ENCODE measurements at regions not wholly inside any gene's neighbourhood (a gene's known extent, or its start where the extent isn't known, plus 50 kb on each side); places are given as distances from the start of the nearest gene placed in this dataset.
"Not testable (repeated sequence)": the region's sequence is repeated elsewhere in the genome, so short reads cannot be mapped to it uniquely, and the experiment has no call there.

DNA sequence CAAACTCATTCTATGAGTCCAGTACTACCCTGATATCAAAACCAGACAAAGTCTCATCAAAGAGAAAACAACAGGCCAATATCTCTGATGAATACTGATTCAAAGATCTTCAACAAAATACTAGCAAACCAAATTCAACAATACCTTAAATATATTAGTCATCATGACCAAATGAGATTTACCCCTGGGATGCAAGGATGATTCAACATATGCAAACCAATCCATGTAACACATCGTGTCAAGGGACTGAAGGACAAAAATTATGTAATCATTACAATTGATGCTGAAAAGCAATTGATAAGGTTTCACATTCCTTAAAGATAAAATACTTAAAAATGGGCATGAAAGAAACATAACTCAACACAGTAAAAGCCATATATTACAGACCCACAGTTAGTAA lies 1476.9 kb downstream of the SI start:
- DNase-seq: no peak

GRCh38 chr3:163587342-163587741 lies 1491.0 kb downstream of the SI start:
- no peak for DNase-seq

GRCh38 chr3:163582967-163583366 lies 1495.3 kb downstream of the SI start:
- no peak for DNase-seq

DNA sequence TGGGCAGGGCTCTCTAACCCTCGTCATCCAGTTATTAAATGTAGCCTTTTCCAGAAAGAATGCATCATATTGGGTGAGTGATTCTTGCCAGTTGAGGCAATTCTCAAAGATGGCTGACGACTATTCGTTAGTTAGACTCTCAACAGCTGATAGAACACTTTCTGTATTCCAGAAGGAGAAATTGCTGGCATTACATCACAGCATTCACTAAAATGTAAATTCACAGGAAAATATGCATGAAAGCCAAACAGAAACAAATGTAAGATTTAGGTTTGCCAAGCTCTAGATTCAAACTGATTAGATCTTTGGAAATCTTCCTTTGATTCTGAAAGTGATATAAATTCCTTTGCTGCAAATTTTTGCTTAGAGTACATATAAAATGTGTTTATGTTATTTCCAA lies 1501.0 kb downstream of the SI start:
- DNase-seq: no peak

GRCh38 chr3:163576314-163576713 lies 1502.0 kb downstream of the SI start:
- no peak for DNase-seq

DNA sequence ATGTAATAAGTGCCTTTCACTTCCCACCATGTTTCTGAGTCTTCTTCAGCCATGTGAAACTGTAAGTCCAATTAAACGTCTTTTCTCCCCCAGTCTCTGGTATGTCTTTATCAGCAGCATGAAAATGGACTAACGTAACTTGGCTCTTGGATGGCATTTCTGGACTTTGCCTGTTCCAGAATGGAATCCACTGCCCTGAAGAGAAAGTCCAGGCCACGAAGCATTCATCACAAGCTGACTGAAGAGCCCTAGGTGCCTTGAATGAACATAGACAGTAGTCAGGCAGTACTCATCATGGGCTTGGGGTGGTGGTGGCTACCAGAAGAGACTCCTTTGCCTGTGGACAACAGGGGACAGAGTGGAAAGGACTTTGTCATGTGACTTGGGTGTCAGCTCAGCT lies 1505.0 kb downstream of the SI start:
- DNase-seq: no peak

DNA sequence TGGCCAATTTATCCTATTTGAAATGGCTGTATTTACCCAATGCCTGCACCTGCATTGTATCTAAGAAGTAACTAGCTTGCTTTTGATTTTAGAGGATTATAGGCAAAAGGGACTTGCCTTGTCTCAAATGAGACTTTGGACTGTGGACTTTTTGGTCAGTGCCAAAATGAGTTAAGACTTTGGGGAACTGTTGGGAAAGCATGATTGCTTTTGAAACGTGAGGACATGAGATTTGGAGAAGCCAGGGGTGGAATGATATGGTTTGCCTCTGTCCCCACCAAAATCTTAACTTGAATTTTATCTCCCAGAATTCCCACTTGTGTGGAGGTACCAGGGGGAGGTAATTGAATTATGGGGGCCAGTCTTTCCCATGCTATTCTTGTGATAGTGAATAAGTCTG lies 1505.4 kb downstream of the SI start:
- DNase-seq: no peak

- no peak for DNase-seq
Observed at GRCh38 chr3:163563485-163563884, 1514.8 kb downstream of the SI start.

- no peak for DNase-seq
Observed at GRCh38 chr3:163562625-163563024, 1515.7 kb downstream of the SI start.

DNA sequence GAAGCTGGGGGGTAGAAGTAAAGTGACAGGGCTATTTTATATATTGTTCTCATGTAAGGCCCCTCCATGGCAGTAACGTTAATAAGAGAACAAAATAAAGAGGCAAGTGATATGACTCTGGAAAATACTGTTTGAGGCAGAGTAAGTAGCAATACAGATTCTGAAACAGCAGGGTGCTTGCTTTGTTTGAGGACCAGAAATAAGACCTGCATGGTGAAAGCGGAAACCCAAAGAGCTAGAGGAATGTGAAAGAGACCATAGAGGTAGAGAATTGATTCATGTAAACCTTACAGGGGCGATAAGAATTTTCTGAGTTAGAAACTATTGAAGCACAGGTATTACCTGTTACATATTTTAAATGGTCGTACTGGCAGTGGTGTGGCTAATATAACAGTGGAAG lies 1517.1 kb downstream of the SI start:
- DNase-seq: no peak

DNA sequence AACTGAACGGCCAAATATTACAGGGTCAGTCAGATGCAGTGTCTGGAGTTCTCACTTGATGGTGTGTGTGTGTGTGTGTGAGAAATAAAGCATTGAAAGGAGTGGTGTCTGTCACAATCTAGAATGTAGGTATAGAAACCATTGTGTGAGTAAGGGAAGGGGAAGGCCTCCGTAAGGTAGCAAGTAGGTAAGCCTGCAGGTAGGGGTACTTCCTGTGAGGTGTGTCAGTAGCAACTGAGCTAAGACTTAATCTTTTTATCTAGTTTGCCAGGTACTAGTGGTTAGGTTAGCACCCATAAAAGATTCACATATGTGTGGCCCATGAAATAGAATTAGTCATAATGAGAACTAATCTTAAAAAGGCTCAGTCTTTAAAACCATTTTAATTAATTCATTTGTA lies 1517.8 kb downstream of the SI start:
- no peak for DNase-seq

GRCh38 chr3:163556813-163557523 lies 1521.3 kb downstream of the SI start:
- no peak for DNase-seq

DNA sequence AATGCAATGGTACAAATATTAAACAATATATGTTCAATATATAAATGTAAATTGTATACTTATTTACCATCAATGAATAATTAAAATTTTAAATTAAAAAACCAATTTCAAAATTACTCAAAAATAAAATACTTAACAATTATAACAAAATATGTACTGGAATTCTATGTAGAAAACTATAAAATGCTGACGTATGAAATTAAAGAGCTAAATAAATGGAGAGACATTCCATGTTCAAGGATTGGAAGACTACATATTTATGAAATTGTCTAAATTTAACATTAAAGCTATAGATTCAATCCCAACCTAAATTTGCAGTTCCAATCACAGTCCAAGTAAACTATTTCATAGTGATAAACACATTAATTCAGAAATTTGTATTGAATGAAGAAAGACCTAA lies 1522.4 kb downstream of the SI start:
- no peak for DNase-seq

GRCh38 chr3:163552659-163552966 lies 1525.7 kb downstream of the SI start:
- no peak for DNase-seq

DNA sequence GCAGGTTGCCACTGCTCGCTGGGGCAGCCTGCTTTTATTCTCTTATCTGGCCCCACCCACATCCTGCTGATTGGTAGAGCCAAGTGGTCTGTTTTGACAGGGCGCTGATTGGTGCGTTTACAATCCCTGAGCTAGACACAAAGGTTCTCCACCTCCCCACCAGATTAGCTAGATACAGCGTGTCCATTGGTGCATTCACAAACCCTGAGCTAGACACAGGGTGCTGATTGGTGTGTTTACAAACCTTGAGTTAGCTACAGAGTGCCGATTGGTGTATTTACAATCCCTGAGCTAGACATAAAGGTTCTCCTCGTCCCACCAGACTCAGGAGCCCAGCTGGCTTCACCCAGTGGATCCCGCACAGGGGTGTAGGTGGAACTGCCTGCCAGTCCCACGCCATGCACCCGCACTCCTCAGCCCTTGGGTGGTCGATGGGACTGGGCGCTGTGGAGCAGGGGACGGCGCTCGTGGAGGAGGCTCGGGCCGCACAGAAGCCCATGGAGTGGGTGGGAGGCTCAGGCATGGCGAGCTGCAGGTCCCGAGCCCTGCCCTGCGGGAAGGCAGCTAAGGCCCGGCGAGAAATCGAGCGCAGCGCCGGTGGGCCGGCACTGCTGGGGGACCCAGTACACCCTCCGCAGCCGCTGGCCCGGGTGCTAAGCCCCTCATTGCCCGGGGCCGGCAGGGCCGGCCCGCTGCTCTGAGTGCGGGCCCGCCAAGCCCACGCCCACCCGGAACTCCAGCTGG lies 1526.2 kb downstream of the SI start:
- DNase-seq: not testable (repeated sequence)

GRCh38 chr3:163548015-163548414 lies 1530.3 kb downstream of the SI start:
- DNase-seq: no peak

DNA sequence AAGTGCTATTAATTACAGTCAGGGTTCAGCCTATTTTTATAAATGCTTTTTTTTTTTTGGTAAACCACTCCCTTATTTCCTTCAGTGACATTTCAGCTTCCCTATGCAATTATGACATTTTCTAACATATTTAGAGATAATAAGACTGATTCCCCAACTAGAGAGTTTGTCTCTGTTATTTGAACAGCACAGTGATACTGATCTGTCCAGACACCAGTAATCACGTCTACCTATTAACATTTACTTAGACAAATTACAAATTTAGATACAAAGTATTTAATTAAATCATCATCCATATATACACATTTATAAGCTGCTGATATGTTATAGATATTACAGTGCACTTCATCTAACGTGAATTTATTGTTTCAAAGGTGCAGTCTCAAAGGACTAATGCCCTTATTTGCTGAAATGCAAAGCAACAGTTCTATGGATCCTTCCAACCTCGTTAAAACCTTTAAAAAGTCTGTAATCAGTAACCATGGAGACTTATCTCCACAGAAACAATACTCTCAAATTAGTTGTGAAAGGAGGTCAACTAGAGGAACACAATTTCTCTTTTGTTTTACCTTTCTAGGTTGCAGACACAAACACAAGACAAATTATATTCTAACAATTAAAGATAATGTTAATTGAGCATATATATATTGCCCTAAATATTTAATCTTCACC lies 1531.1 kb downstream of the SI start:
- no peak for DNase-seq

DNA sequence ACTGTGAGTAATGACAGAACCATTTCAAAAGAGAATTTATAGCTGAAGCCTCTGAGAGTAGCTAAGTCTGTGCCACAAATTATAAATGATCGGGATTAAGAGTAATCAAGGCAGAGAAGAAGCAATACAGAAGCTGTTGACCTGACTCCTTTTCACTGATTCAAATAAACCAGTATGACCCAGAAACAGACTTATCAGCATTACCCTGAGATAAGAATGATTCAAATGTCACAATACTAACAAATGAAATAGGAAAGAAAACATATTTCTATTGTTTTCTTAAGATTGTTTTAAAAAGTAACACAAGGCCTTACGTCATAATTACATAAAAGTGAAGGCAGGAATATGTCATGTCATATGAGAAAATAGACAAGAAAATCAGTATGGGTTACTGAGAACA lies 1534.6 kb downstream of the SI start:
- no peak for DNase-seq

DNA sequence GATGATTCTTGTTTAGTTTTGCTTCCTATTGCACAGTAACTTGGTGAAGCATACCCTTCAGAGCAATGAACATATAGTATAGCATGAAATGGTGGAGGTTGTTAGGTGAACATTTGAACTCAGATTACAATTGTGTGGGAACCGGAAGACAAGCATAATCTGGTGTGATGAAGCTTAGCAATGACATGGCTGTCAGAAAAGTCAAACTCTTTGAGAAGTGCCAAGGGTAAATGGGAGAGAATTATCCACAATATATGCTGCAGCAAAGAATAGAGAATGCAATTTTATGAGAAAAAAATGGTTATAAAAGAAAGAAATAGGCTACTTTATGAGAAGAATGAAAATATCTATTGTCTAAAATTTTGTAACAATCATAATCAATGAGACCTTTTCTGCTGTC lies 1536.7 kb downstream of the SI start:
- DNase-seq: no peak

- no peak for DNase-seq
Observed at GRCh38 chr3:163538387-163538786, 1539.9 kb downstream of the SI start.

DNA sequence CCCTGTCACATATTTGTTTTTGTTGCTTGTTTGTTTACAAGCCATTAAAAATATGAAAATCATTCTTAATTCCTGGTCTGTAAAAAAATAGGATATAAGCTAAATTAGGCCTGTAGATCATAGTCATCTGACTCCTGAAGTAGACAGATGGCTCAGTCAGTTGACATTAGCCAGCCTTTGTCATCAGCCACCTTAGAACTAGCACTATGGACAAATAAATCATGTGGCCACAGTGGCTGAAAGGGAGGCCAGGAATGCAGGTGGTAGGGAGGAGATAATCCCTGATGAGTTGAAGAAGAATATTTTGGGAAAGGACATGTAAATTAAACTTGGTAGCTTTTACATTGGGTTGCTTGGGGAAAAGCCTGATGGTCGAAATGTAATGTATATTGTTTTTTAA lies 1544.9 kb downstream of the SI start:
- no peak for DNase-seq

DNA sequence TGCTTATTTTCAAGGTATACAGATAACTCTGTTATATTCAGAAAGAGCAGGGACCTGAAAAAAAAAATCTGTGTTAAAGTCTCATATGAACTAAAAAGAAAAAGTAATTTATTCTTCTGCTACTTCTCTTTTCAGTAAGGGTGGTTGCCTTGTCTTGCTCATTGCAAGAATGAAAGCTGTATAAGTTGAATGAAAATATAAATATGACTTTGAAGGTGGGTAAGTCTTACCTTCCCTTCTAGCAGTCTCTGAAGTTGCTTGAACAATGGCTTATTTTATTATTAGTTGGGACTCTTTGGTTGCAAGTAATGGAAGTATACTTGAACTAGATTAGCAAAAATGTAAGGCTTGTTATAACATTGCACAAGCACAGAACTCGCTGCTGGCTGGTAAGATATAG lies 1554.9 kb downstream of the SI start:
- no peak for DNase-seq

DNA sequence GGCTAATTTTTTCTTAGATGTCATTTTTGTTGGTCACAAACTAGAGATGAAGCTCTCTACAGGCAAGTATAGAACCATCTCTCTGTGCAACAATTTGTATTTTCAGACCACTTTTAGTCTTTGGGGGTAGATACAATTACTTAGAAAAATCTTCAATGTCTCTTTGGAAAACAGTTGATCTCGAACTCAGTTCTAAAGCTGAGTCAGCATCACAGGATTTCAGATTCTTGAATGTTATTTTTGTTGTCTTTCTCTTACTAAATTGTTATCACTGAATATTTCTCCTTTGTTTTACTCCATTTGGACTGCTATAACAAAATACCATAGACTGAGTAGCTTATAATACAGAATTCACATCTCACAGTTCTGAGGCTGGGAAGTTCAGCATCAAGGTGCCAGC lies 1557.0 kb downstream of the SI start:
- no peak for DNase-seq

DNA sequence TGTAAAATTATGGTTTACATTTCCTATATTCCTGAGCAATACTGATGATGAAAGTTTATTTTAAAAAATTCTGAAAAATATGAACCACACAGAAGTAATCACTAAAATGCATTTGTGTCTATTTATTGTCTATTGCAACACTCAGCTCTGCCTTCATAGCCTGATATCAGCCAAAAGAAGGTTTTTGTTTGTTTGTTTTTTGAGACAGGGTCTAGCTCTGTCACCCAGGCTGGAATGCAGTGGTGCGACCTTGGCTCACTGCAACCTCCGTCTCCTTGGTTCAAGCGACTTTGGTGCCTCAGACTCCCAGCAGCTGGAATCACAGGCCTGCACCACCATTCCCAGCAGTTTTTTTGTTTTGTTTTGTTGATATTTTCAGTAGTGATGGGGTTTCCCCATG lies 1560.2 kb downstream of the SI start:
- DNase-seq: no peak

Data from NCI-H2029 treated with DMSO at 0.1 percent for 48 hours (cell line).